ENCODE measurements at regions not wholly inside any gene's neighbourhood (a gene's known extent, or its start where the extent isn't known, plus 50 kb on each side); places are given as distances from the start of the nearest gene placed in this dataset.

GRCh38 chr5:96254980-96255691 lies 177.9 kb downstream of the PCSK1 start:
- peak overlapping the region; percentile 15 for H3K27ac Mint-ChIP-seq
- no peak for DNase-seq
- no peaks in the 10 kb centered on the region for H3K36me3 Mint-ChIP-seq (ENCODE audit: low read depth)
- H3K27me3 Mint-ChIP-seq (ENCODE audit: low read depth, poor library complexity): peaks cover 3% of the 10 kb centered on the region
- no peak for TF ChIP-seq CTCF (IDR thresholded peaks at IDR 0.05)
- H3K9me3 Mint-ChIP-seq: no peaks in the 10 kb centered on the region
- H3K4me3 Mint-ChIP-seq: no peak overlapping the region
- peaks cover 29% of the 10 kb centered on the region for H3K4me1 Mint-ChIP-seq

GRCh38 chr5:96253140-96253539 lies 179.9 kb downstream of the PCSK1 start:
- peaks cover 15% of the 10 kb centered on the region for H3K4me1 Mint-ChIP-seq
- H3K27me3 Mint-ChIP-seq (ENCODE audit: low read depth, poor library complexity): peaks cover 3% of the 10 kb centered on the region
- no peak overlapping the region for H3K27ac Mint-ChIP-seq
- H3K4me3 Mint-ChIP-seq: no peak overlapping the region
- H3K36me3 Mint-ChIP-seq (ENCODE audit: low read depth): no peaks in the 10 kb centered on the region
- H3K9me3 Mint-ChIP-seq: no peaks in the 10 kb centered on the region
- no peak for TF ChIP-seq CTCF (IDR thresholded peaks at IDR 0.05)
- DNase-seq: no peak

- DNase-seq: no peak
- Mint-ChIP-seq H3K27me3 (ENCODE audit: low read depth, poor library complexity) (peaks cover 1% of the 10 kb centered on the region), H3K27ac (no peak overlapping the region), H3K36me3 (ENCODE audit: low read depth) (no peaks in the 10 kb centered on the region), H3K4me1 (peaks cover 18% of the 10 kb centered on the region), H3K9me3 (no peaks in the 10 kb centered on the region), H3K4me3 (no peak overlapping the region)
- TF ChIP-seq CTCF (IDR thresholded peaks at IDR 0.05): no peak
Measured at GRCh38 chr5:96252596-96252995, 180.5 kb downstream of the PCSK1 start.

- Mint-ChIP-seq H3K36me3 (ENCODE audit: low read depth) (no peaks in the 10 kb centered on the region), H3K9me3 (no peaks in the 10 kb centered on the region), H3K27me3 (ENCODE audit: low read depth, poor library complexity) (no peaks in the 10 kb centered on the region), H3K4me3 (no peak overlapping the region), H3K27ac (no peak overlapping the region), H3K4me1 (peaks cover 24% of the 10 kb centered on the region)
- TF ChIP-seq CTCF (IDR thresholded peaks at IDR 0.05): no peak
- DNase-seq: no peak
Measured at GRCh38 chr5:96250782-96251181, 182.3 kb downstream of the PCSK1 start.

- H3K4me1 Mint-ChIP-seq: peaks cover 28% of the 10 kb centered on the region
- no peak overlapping the region for H3K4me3 Mint-ChIP-seq
- no peak for DNase-seq
- peaks cover 3% of the 10 kb centered on the region for H3K27me3 Mint-ChIP-seq (ENCODE audit: low read depth, poor library complexity)
- no peak overlapping the region for H3K27ac Mint-ChIP-seq
- H3K36me3 Mint-ChIP-seq (ENCODE audit: low read depth): no peaks in the 10 kb centered on the region
- H3K9me3 Mint-ChIP-seq: no peaks in the 10 kb centered on the region
- TF ChIP-seq CTCF (IDR thresholded peaks at IDR 0.05): no peak
Measured at GRCh38 chr5:96248131-96248530, 184.9 kb downstream of the PCSK1 start.

- DNase-seq: no peak
- no peak for TF ChIP-seq CTCF (IDR thresholded peaks at IDR 0.05)
- H3K9me3 Mint-ChIP-seq: peaks cover 4% of the 10 kb centered on the region
- H3K36me3 Mint-ChIP-seq (ENCODE audit: low read depth): no peaks in the 10 kb centered on the region
- peaks cover 28% of the 10 kb centered on the region for H3K4me1 Mint-ChIP-seq
- peaks cover 3% of the 10 kb centered on the region for H3K27me3 Mint-ChIP-seq (ENCODE audit: low read depth, poor library complexity)
- H3K4me3 Mint-ChIP-seq: no peak overlapping the region
- H3K27ac Mint-ChIP-seq: peak overlapping the region; percentile 96
Measured at GRCh38 chr5:96247708-96248107, 185.3 kb downstream of the PCSK1 start.
